Keratinocyte (primary cell): ENCODE measurements at regions not wholly inside any gene's neighbourhood (a gene's known extent, or its start where the extent isn't known, plus 50 kb on each side); places are given as distances from the start of the nearest gene placed in this dataset.

Source experiments
- DNase-seq: peaks from one replicate; pipeline ENCODE4 v3.0.0-alpha.2; 2011; ENCODE audit warnings: low read depth, missing footprints, low spot score
- FAIRE-seq: peaks from 2 replicates; lab custom pipeline; 2011; peaks lifted over from hg19 to GRCh38; lab: Jason Lieb, UNC
- H2AFZ ChIP-seq: 2 replicates; pipeline ENCODE4 v1.6.0; 2012; ENCODE audit warnings: low read length, control low read depth, inconsistent platforms; ENCODE audit not compliant: control insufficient read depth
- H3K27ac ChIP-seq: 2 replicates; pipeline ENCODE4 v1.5.1; 2011; ENCODE audit warnings: low read length; ENCODE audit not compliant: control insufficient read depth, insufficient read depth
- H3K27me3 ChIP-seq: 3 replicates; pipeline ENCODE4 v1.6.0; 2011; ENCODE audit warnings: low read length; ENCODE audit not compliant: control insufficient read depth, insufficient read depth; ENCODE audit errors: extremely low read depth
- H3K36me3 ChIP-seq, 2 experiments: 2 replicates in 1 of 2; 3 replicates in 1 of 2; pipeline ENCODE4 v1.5.1; 2011; ENCODE audit warnings: low read length in 2 of 2, mild to moderate bottlenecking in 1 of 2; ENCODE audit not compliant: control insufficient read depth in 2 of 2, insufficient read depth in 2 of 2; ENCODE audit errors: extremely low read depth in 1 of 2
- H3K4me1 ChIP-seq: 3 replicates; pipeline ENCODE4 v1.5.1; 2011; ENCODE audit warnings: low read length; ENCODE audit not compliant: control insufficient read depth, insufficient read depth; ENCODE audit errors: extremely low read depth
- H3K4me2 ChIP-seq: 3 replicates; pipeline ENCODE4 v1.6.0; 2011; ENCODE audit warnings: low read depth, low read length; ENCODE audit not compliant: control insufficient read depth, insufficient read depth; ENCODE audit errors: extremely low read depth
- H3K4me3 ChIP-seq, 3 experiments: fragments of 200-600 bp in 1 of 3; sonication (generic) in 1 of 3; 2 replicates in 2 of 3; 3 replicates in 1 of 3; pipeline ENCODE4 v1.5.1; 2011 to 2016; ENCODE audit warnings: low read length in 3 of 3, mild to moderate bottlenecking in 3 of 3, control low read depth in 2 of 3, inconsistent platforms in 1 of 3, low read depth in 1 of 3, mixed read lengths in 1 of 3, mixed run types in 1 of 3, moderate library complexity in 1 of 3; ENCODE audit not compliant: control insufficient read depth in 2 of 3, insufficient read depth in 2 of 3; ENCODE audit errors: extremely low read depth in 1 of 3
- H3K79me2 ChIP-seq: 2 replicates; pipeline ENCODE4 v1.6.0; 2012; ENCODE audit warnings: low read length; ENCODE audit not compliant: control insufficient read depth, insufficient read depth
- H3K9ac ChIP-seq: 3 replicates; pipeline ENCODE4 v1.6.0; 2011; ENCODE audit warnings: low read length; ENCODE audit not compliant: control insufficient read depth, insufficient read depth; ENCODE audit errors: extremely low read depth
- H3K9me1 ChIP-seq: 3 replicates; pipeline ENCODE4 v1.6.0; 2011; ENCODE audit warnings: low read length; ENCODE audit not compliant: control insufficient read depth, insufficient read depth; ENCODE audit errors: extremely low read depth
- H3K9me3 ChIP-seq: 2 replicates; pipeline ENCODE4 v1.5.1; 2012; ENCODE audit warnings: low read depth, low read length; ENCODE audit not compliant: control insufficient read depth
- H4K20me1 ChIP-seq: 3 replicates; pipeline ENCODE4 v1.6.0; 2011; ENCODE audit warnings: low read length; ENCODE audit not compliant: control insufficient read depth, insufficient read depth; ENCODE audit errors: extremely low read depth
- CTCF ChIP-seq, 3 experiments: IDR thresholded peaks in 1 of 3; conservative IDR thresholded peaks in 1 of 3; optimal IDR thresholded peaks in 1 of 3; 2 replicates in 2 of 3; 3 replicates in 1 of 3; pipeline versions ENCODE3 to v1.5.1; 2011; ENCODE audit warnings: low read length in 3 of 3, mild to moderate bottlenecking in 3 of 3, moderate library complexity in 2 of 3, control low read depth in 1 of 3, inconsistent platforms in 1 of 3; ENCODE audit not compliant: insufficient read depth in 2 of 3; ENCODE audit errors: extremely low read depth in 1 of 3
- EZH2 ChIP-seq: IDR thresholded peaks from one replicate; pipeline ENCODE4 v1.6.1; 2012; ENCODE audit warnings: inconsistent platforms, mild to moderate bottlenecking, low read length, moderate library complexity
- dilution Hi-C: fragments of 300-500 bp; cut with MboI; formaldehyde crosslinking; loops from one replicate; pipeline ENCODE4 v1.7.0; 2020; ENCODE audit warnings: low sequenced_read_pairs; ENCODE audit not compliant: extremely low pct_ligation_motif_present

- no peak overlapping the region for H3K27ac ChIP-seq
- no peaks in the 10 kb centered on the region for H3K27me3 ChIP-seq
- no peaks in the 10 kb centered on the region for H4K20me1 ChIP-seq
- H3K79me2 ChIP-seq: no peaks in the 10 kb centered on the region
- DNase-seq (no peak), FAIRE-seq (no peak)
- no peaks in the 10 kb centered on the region for H3K9me3 ChIP-seq
- no peak for TF ChIP-seq EZH2
- H3K9me1 ChIP-seq: no peaks in the 10 kb centered on the region
- dilution Hi-C loops: no loop called here
- no peak overlapping the region for H3K4me3 ChIP-seq
- peaks cover 16% of the 10 kb centered on the region for H3K4me1 ChIP-seq
- H3K4me2 ChIP-seq: no peak overlapping the region
- no peak overlapping the region for H3K9ac ChIP-seq
- no peak overlapping the region for H2AFZ ChIP-seq
- no peaks in the 10 kb centered on the region for H3K36me3 ChIP-seq
These were observed 264.1 kb upstream of the PLET1 start for GRCh38 chr11:112524798-112525197.

GRCh38 chr11:112525270-112525669 lies 264.6 kb upstream of the PLET1 start:
- peak; percentile 44 for FAIRE-seq
- peak in 2 of 3 experiments; percentile 6 to 31 for TF ChIP-seq CTCF (optimal IDR thresholded peaks at IDR 0.05 in 1 of 3, IDR thresholded peaks at IDR 0.05 in 1 of 3, conservative IDR thresholded peaks at IDR 0.05 in 1 of 3; ENCODE audit: extremely low read depth in 1 of 3, insufficient read depth in 2 of 3, low read length in 3 of 3)
- no peak for TF ChIP-seq EZH2
- no peaks in the 10 kb centered on the region for H3K27me3 ChIP-seq
- no peak overlapping the region for H3K4me3 ChIP-seq
- no peaks in the 10 kb centered on the region for H3K79me2 ChIP-seq
- H2AFZ ChIP-seq: no peak overlapping the region
- no peaks in the 10 kb centered on the region for H3K9me1 ChIP-seq
- H3K9me3 ChIP-seq: no peaks in the 10 kb centered on the region
- dilution Hi-C loops: no loop called here
- no peaks in the 10 kb centered on the region for H3K36me3 ChIP-seq
- H4K20me1 ChIP-seq: no peaks in the 10 kb centered on the region
- no peak overlapping the region for H3K4me2 ChIP-seq
- H3K4me1 ChIP-seq: peaks cover 16% of the 10 kb centered on the region
- no peak overlapping the region for H3K9ac ChIP-seq
- DNase-seq: no peak
- no peak overlapping the region for H3K27ac ChIP-seq
